ENCODE measurements at regions not wholly inside any gene's neighbourhood (a gene's known extent, or its start where the extent isn't known, plus 50 kb on each side); places are given as distances from the start of the nearest gene placed in this dataset.
A peak's percentile ranks its signal among the peaks of the same experiment; 100 is the strongest.

DNA sequence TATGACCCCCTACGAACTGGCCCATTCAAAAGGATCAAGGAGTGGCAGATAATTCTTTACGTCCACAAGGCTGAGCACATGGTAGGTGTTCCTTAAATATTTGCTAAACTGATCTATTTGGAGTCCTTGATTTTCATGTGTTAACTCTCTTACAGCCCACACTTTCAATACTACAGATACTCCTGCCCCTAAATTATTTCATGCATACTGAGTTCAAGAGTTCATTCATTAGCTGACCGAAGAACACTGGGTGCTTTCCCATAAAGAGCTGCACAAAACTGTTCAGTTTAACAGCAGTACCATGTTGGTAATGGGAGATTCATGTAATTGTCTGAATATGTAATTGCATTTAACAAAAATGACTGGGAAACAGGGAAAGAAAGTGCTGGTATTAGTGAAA lies 170.5 kb upstream of the ADO start:
- no peak for DNase-seq (ENCODE audit: low read depth)
- in situ Hi-C loops (cut with HindIII; ENCODE audit: low pct_unique_long_range_greater_than_20kb, low sequenced_read_pairs), result no loop called here

DNA sequence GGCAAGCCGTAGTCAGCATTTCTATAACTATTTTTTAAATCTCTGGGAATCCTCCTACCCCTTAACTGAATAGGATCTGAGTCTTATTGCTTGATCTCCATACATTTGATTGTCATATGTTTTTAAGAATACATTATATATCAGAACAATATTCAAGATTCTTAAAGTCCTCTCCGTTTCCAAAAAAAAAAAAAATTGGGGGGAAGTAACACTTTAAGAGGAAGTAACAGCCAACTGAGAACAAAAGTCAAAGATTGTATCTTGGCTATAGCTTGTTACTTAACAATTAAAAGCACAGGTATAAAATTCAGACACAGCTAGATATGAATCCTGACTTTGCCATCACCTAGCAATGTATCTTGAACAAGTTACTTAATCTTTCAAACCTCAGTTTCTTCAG lies 169.9 kb upstream of the ADO start:
- in situ Hi-C loops (cut with HindIII; ENCODE audit: low pct_unique_long_range_greater_than_20kb, low sequenced_read_pairs), result no loop called here

DNA sequence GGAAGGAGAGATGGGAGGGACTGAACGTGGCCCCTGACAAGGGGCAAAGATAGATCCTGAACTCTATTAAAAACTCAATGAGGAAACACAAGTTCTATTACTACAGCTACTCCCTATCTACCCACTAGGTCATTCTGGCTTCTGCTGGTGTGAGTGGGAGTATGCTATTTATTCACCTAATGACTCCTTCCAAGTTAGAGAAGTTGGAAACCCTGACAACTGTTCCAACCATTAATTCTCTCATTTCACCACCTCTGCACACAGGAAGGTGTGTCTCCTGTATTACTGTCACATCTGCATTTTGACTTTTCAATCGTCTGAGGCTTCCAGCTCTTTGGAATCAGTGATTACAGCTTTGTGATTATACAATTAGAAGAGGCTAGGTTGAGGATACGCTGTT lies 169.4 kb upstream of the ADO start:
- in situ Hi-C loops (cut with HindIII; ENCODE audit: low pct_unique_long_range_greater_than_20kb, low sequenced_read_pairs), result no loop called here
- DNase-seq (ENCODE audit: low read depth), result no peak

More for the DNA sequence above, 169.9 kb upstream of the ADO start:
- no peak for DNase-seq (ENCODE audit: low read depth)

DNA sequence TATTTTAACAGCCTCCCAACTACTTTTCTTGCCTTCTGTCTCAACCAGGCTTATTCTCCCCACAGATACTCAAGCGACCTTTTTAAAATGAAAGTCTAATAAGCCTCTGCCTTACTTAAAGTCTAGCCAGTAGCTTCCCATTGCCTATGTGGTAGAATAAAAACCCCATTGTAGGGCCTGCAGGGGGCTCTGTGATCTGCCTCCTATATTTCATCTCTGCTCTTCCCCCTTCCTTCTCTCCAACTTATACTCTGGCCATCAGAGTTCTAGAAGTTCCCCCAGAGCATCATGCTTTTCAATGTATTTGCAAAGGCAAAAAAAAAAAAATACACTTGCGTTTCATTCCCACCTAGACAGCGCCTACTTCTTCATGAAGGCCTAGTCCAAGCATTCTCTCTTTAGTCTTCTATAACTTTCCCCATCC lies 167.7 kb upstream of the ADO start:
- DNase-seq (ENCODE audit: low read depth), result no peak
- in situ Hi-C loops (cut with HindIII; ENCODE audit: low pct_unique_long_range_greater_than_20kb, low sequenced_read_pairs), result no loop called here

DNA sequence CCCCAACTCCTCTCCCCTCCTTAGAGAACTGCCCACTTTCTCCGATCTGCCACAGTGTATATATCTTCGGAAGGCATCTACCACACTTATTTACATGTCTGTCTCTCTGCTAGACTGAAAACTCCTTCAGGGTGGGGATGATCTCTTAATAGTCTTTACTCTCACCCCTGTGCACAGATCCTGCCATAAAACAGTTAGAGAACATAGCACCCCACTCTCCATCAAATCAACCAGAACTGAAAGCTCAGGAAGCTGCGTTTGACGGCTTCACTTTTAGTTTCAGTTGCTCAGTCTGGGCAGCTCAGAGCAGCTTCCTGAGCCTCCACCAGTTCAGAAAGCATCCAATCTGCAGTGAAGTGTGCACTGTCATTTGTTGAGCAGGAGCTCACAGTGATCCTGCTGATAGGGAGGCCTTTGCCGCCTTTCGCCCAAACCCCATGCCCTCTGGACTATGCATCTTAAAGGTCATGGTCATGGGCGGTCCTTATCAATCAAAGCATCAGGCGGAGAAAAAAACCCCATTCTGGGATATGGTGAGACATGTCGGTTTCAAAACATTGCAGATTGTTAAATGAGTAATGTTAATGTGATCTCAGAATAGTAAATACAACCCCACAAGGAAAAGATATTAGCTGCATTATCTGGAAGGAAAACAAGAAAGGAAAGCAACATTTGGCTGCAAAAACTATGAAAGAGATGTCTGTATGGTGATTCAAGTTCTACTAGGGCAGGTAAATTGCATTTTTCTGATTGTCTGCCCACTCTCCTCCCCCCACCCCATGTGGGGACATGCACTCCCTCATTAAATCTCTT lies 167.1 kb upstream of the ADO start:
- in situ Hi-C loops (cut with HindIII; ENCODE audit: low pct_unique_long_range_greater_than_20kb, low sequenced_read_pairs), result no loop called here
- DNase-seq (ENCODE audit: low read depth), result peak; percentile 68

DNA sequence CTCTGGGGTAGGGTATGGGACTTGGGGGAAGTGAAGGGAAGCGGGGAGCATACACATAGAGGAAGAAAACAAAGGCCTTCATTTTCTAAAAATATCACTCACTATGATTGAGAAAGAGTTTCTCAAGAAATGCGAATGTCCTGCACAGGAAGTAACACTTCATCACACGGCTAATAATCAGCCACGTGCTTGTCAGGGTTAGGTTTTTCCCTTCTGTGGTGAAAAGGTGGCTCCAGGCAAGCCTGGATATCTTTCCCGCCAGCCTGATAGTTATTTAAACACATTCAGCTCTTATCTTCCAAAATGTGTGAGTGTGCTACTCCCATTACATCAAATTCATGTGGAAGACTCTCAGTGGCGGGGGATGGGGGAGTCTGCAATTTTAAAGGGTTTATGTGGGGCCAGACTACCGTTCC lies 166.4 kb upstream of the ADO start:
- in situ Hi-C loops (cut with HindIII; ENCODE audit: low pct_unique_long_range_greater_than_20kb, low sequenced_read_pairs), result no loop called here
- DNase-seq (ENCODE audit: low read depth), result peak; percentile 38

DNA sequence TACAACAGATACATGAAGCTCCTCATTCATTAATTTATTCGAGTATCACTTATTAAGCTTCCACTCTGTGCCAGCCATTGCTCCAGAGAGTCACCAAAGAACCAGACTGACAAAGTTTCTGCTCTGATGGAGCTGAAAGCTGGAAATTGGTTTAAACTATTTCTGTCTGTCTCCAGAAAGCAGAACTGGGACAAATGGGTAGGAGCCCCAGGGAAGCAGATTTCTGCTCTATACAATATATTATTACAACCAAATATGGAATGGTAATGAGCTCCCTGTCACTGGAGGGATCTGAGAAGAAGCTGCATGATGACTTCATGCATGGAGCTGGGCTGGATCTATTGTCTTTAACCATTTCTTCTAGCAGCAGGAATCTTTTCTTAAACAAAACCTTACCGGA lies 165.4 kb upstream of the ADO start:
- in situ Hi-C loops (cut with HindIII; ENCODE audit: low pct_unique_long_range_greater_than_20kb, low sequenced_read_pairs), result no loop called here
- no peak for DNase-seq (ENCODE audit: low read depth)

DNA sequence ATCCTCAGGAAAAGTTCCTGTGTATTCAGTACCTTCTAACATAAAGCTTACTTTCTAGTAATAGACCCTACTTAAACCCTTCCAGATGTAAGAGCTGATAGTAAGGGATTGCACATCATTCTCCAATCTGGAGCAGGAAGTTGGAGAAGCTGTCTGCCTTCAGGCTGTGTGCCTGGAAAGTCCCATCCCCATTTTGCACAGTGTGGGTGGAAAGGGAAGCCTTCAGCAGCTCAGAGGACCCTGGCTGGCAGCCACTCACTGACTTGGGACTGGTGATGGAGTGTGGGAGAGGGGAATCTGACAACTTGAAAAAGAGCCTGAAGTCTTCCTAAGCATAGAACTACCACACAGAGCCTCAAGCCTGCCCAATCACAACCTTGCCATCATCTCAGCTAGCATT lies 164.1 kb upstream of the ADO start:
- in situ Hi-C loops (cut with HindIII; ENCODE audit: low pct_unique_long_range_greater_than_20kb, low sequenced_read_pairs), result no loop called here
- DNase-seq (ENCODE audit: low read depth), result no peak

DNA sequence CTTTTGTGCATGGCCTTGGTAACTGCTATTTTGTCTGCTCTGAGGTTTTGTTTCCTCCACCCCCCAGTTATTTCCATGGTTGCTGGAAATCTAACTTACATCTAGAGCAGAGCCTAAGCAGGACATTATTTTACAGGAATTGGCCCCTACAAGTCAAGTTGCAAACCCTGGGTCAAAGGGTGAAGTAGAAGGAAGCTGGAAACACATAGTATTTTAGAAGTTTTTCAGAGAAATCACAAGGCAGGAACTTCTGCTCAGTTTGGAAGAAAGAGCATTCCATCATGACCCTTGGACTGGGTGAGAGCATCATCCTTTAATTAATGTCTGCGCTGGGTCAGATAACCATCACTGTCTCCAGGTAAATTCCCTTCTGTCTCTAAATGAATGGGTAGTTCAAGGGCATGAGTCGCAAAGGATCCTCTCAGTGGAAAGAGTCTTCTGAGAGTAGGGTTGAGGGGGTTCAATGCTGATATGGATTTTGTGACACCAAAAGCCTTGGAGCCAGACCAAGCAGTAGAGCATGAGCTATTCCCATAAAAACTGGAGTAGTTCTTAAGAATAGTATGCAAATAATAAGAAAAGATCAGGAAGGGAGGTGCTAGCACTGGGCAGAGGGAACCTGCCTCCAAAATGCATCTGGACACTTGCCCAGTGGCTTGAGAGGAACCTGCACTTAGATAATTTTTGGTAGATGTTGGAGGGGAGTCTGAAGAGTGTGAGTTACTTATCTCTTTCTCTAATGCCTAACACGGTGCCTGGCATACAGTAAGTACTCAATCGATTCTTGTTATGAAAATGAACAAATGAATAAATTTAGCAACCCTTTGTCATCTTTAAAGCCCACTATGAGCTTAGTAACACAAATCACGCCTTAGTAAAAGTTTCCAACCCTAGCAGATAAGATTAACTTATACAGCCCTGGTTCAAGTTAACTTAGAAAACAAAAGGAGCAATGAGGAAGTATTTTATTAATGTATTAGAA lies 160.6 kb upstream of the ADO start:
- in situ Hi-C loops (cut with HindIII; ENCODE audit: low pct_unique_long_range_greater_than_20kb, low sequenced_read_pairs), result no loop called here
- DNase-seq (ENCODE audit: low read depth), result no peak

DNA sequence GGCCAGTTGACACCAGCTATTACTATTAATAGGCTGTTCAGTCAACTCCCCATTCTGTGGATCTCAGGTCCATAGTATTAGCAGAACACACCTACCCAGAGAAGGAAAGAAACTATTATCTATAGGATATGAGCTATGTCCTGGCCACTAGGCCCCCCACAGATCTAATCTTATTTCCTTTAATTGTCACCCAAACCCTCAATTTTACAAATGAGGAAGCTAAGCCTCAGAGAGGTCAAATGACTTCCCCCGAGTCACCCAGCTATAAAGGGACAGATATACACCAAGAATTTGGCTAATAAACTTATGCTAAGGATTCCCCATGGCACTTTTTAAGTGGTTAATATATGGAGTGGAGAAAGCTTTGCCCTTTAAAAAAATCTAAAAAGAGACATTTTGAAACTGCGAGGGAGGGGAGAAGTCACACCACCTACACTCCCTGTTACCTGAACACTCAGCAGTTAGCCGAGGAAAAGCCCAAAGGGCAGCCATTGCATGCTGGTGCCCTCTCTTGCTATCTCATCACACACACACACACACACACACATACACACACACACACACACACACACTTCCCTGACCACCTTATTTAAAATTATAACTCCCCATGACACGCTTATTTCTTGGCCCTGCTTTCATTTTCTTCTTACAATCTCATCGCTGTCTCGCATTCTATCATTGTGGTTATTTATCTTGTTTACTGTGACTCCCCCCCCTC lies 157.0 kb upstream of the ADO start:
- no peak for DNase-seq (ENCODE audit: low read depth)
- in situ Hi-C loops (cut with HindIII; ENCODE audit: low pct_unique_long_range_greater_than_20kb, low sequenced_read_pairs), result no loop called here

DNA sequence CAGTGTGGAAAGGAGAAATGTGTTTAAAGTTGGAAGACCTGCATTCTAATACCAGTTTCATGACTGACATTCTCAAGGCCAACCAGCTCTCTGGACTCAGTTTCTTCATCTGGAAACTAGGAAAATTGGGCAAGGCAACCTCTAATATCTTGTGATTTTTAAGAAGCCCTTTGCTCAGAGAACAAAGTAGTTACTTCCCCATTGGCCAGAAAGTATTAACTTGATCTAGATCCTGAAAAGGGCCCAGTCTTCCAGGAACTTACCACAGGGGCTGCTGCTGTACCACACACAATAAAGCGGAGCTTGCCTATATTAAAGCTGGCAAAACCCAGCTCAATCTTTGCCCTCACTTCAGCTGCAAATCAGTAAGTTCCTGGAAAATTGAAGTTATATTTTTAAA lies 155.6 kb upstream of the ADO start:
- in situ Hi-C loops (cut with HindIII; ENCODE audit: low pct_unique_long_range_greater_than_20kb, low sequenced_read_pairs), result no loop called here
- no peak for DNase-seq (ENCODE audit: low read depth)

DNA sequence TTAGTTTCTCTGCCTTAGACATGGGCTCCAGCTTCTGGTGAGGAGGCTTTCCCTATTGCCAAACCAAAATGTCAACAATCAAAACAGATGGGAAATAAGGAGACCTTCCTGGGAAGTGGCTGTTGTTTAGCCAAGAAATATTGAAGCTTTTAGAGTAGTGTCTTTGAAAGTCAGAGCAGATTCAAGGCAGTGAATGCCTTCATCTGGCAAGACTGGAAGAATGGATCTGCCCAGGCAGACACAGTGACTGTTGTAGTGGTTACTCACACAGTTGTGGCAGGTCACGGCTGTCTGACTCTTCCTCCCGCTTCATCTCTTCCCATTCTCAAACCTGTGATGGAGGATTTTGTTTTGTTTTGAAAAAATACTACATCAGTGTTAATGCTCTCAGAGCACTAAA lies 154.1 kb upstream of the ADO start:
- no peak for DNase-seq (ENCODE audit: low read depth)
- in situ Hi-C loops (cut with HindIII; ENCODE audit: low pct_unique_long_range_greater_than_20kb, low sequenced_read_pairs), result no loop called here

DNA sequence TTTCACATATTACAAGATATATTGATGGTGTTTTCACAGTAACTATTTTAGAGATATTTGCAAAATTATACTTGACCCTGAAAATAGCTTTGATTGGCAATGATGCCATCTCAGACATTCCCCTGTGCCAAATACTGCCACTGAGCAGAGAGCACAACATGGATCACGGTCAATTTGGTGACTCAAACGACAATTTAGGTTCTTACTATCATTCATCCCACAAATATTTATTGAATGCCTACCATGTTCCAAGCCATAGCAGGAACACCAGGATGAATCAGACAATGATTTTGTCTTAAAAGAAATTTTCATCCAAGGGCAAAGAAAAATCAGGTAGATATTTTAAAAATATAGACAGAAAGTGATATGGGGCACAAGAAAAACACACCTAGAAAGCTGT lies 153.2 kb upstream of the ADO start:
- DNase-seq (ENCODE audit: low read depth), result no peak
- in situ Hi-C loops (cut with HindIII; ENCODE audit: low pct_unique_long_range_greater_than_20kb, low sequenced_read_pairs), result no loop called here

DNA sequence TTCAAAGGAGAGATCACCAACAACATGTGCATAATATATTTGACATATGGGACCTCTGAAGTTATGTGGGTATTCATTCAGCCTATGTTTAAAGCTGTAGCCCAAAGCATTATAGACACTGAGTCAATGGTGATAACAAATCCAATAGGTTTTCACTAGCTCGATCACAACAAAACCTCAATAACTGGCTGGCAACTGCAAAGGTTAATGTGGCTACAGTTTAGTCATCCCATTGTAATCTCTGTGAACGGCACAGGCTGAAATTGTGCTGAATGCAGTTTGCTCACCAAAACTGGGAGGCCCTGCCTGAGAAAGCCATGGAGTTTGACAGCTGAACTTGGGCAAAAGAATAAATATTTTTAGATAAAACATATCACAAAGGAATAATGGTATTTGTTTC lies 152.4 kb upstream of the ADO start:
- DNase-seq (ENCODE audit: low read depth), result no peak
- in situ Hi-C loops (cut with HindIII; ENCODE audit: low pct_unique_long_range_greater_than_20kb, low sequenced_read_pairs), result no loop called here

DNA sequence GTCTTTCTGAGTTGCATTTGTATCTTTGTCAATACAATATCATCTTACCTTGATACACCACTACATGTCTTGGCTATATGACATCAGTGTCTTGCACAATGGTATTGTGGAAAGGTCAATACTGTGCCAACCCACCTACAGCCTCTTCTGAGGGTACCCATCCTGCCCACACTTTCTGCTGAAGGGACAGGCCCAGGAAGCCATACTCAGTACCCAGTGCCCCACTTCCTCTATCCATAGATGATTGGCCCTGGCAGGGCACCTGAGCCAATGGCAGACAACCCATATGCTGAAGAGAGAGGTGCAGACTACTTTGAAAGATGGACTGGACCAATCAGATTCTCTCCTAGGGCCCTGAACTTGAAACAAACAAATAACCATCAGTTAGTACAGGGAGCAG lies 152.0 kb upstream of the ADO start:
- in situ Hi-C loops (cut with HindIII; ENCODE audit: low pct_unique_long_range_greater_than_20kb, low sequenced_read_pairs), result no loop called here
- DNase-seq (ENCODE audit: low read depth), result no peak

DNA sequence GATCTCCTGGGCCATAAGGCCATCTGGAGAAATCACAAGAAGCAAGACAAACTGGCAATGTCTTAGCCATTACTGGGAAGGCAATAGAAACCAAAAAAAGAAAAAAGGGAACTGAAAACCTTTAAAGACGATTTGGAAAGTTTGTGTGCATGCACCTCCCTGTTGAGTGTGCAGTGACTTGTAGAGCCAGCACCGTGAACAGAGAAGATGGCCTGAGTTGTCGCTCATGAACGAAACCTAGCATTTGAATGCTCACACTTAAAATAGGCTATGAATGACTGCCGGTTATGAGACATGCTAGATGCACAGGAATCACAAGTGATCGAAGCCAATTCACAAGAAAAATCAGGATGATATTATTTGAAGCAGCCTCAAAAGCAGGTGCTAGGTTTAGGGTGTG lies 151.3 kb upstream of the ADO start:
- in situ Hi-C loops (cut with HindIII; ENCODE audit: low pct_unique_long_range_greater_than_20kb, low sequenced_read_pairs), result no loop called here
- no peak for DNase-seq (ENCODE audit: low read depth)

DNA sequence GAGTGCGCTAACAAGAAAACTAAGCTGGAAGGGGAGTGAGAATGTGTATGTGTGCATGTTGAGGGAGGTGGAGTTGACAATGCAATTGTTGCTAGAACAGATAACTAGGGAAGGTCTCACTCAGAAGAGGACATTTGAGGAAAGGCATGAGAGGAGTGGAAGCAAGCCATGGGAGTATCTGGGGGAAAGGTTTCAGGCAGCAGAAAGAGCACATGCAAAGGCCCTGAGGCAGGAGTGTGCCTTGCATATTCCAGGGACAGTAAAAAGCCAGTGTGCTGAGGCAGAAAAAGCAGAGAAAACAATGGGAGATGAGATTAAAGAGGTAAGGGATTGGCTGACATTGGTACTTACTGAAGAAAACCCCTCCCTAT lies 149.6 kb upstream of the ADO start:
- in situ Hi-C loops (cut with HindIII; ENCODE audit: low pct_unique_long_range_greater_than_20kb, low sequenced_read_pairs), result no loop called here

DNA sequence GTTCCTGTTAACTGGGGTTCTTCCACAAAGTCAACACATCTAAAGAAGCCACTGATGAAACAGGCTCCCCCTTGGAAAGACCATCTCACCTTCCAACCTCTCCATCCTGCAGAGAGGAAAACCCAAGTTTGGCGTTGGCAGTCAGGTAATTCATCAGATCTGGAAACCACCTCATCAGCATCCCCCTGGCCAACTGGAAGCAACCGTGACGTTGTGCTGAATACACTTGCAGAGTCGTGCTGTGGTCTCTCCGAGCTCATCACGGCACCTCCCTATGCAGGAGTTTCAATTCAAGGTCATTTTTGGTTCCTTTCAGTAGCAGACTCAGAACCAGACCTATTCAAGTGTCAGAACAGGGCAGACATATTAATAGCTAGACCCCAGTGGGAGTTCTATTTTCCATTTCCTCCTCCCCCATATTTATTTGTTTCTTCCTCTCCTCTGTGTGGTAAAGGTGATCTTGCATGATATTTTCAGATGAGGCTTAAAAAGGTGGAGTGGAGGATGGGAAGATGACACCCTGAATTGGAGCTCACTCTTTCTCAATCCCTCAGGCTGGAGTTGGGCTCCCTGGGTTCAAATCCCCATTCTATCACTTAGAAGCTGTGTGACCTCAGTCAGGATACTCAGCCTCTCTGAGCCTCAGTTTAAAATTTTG lies 149.1 kb upstream of the ADO start:
- DNase-seq (ENCODE audit: low read depth), result no peak
- in situ Hi-C loops (cut with HindIII; ENCODE audit: low pct_unique_long_range_greater_than_20kb, low sequenced_read_pairs), result no loop called here

More for the DNA sequence above, 149.6 kb upstream of the ADO start:
- DNase-seq (ENCODE audit: low read depth), result no peak

Measured in Caki2 (cell line).